ENCODE measurements at regions not wholly inside any gene's neighbourhood (a gene's known extent, or its start where the extent isn't known, plus 50 kb on each side); places are given as distances from the start of the nearest gene placed in this dataset.
A peak's percentile ranks its signal among the peaks of the same experiment; 100 is the strongest.
"Not testable (repeated sequence)": the region's sequence is repeated elsewhere in the genome, so short reads cannot be mapped to it uniquely, and the experiment has no call there.

DNA sequence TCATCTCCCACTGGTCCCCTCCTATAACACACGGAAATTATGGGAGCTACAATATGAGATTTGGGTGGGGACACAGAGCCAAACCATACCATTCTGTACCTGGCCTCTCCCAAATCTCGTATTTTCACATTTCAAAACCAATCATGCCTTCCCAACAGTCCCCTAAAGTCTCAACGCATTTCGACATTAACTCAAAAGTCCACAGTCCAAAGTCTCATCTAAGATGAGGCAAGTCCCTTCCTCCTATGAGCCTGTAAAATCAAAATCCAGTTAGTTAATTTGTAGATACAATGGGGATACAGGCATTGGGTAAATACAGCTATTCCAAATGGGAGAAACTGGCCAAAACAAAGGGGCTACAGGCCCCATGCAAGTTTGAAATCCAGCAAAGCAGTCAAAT lies 441.9 kb downstream of the SH2D1A start:
- H3K9me3 ChIP-seq (ENCODE audit: control insufficient read depth, low read length); intact Hi-C loops (cut with DNase I); H3K4me3 ChIP-seq (ENCODE audit: low read length); H3K27ac ChIP-seq (ENCODE audit: low read length); H3K27me3 ChIP-seq (ENCODE audit: control insufficient read depth, insufficient read depth); H3K4me1 ChIP-seq (ENCODE audit: control insufficient read depth, insufficient read depth, low read length); DNase-seq; ATAC-seq: not testable (repeated sequence)
- WGBS = 75% methylated on average over 4 of the region's 4 CpGs

DNA sequence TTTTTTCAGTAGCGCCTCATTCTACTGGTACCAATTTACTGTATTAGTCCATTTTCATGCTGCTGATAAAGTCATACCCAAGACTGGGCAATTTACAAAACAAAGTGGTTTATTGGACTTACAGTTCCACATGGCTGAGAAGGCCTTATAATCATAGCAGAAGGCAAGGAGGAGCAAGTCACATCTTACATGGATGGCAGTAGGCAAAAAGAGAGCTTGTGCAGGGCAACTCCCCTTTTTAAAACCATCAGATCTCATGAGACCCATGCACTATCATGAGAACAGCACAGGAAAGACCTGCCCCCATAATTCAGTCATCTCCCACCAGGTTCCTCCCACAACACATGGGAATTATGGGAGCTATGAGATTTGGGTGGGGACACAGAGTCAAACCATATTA lies 443.5 kb downstream of the SH2D1A start:
- H3K9me3 ChIP-seq (ENCODE audit: control insufficient read depth, low read length); DNase-seq; intact Hi-C loops (cut with DNase I); H3K27me3 ChIP-seq (ENCODE audit: control insufficient read depth, insufficient read depth); ATAC-seq; H3K4me3 ChIP-seq (ENCODE audit: low read length); H3K27ac ChIP-seq (ENCODE audit: low read length); H3K4me1 ChIP-seq (ENCODE audit: control insufficient read depth, insufficient read depth, low read length): not testable (repeated sequence)
- WGBS = 95% methylated on average over 1 of the region's 1 CpG

DNA sequence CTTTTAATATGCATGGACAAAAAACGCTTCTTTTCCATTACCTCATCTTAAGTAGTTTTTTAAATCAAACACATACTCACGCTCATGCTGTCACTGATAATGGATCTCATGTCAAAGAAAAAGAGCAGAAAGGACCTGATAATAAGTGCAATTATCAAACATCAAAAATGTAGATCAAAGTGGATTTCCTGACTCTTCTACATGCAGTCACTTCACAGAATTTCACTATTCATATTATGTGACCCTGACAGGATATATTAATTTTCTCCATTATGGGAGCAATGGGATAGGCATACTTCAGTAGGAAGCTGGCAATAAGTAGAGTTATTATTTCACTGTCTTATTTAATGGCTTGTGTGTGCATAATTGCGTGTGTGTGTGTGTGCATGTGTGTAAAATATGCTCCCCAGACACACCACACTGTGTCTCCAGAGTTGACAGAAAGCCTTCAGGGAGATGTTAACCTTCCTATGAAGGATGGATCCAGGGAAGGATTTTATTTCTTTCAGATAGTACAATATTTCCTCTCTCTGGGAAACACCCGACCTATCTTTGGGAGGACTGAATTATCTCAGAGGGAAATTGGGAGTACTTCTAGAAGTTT lies 445.2 kb downstream of the SH2D1A start:
- ATAC-seq (no peak), DNase-seq (no peak)
- Histone ChIP-seq H3K4me3 (ENCODE audit: low read length) (no peak overlapping the region), H3K9me3 (ENCODE audit: control insufficient read depth, low read length) (no peaks in the 10 kb centered on the region), H3K4me1 (ENCODE audit: control insufficient read depth, insufficient read depth, low read length) (no peaks in the 10 kb centered on the region), H3K27me3 (ENCODE audit: control insufficient read depth, insufficient read depth) (no peaks in the 10 kb centered on the region), H3K27ac (ENCODE audit: low read length) (no peak overlapping the region)
- intact Hi-C loops (cut with DNase I) = no loop called here
- WGBS = 62% methylated on average over 4 of the region's 4 CpGs

DNA sequence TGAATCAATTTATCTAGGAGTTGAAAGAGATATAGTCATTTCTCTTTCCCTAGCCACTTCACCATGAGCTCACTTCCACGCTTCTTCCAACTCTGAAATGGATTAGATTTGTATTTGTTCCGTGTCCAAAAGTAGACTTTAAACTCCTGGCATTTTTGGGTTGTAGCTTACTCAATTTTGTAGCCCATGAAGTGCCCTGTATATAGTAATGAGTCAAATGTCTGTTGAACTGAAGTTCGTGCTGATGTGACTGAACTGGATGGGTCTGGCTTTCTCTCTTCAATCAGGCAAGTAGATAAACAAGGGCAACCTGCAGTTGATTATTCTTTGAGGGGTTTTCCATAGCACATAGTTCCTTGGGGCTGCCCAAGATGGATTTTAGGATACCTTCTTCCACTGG lies 450.6 kb downstream of the SH2D1A start:
- no peak for DNase-seq
- ATAC-seq = no peak
- 65% methylated on average over 3 of the region's 3 CpGs for WGBS
- Histone ChIP-seq H3K27ac (ENCODE audit: low read length) (no peak overlapping the region), H3K27me3 (ENCODE audit: control insufficient read depth, insufficient read depth) (no peaks in the 10 kb centered on the region), H3K9me3 (ENCODE audit: control insufficient read depth, low read length) (no peaks in the 10 kb centered on the region), H3K4me1 (ENCODE audit: control insufficient read depth, insufficient read depth, low read length) (no peaks in the 10 kb centered on the region), H3K4me3 (ENCODE audit: low read length) (no peak overlapping the region)
- intact Hi-C loops (cut with DNase I) = no loop called here

DNA sequence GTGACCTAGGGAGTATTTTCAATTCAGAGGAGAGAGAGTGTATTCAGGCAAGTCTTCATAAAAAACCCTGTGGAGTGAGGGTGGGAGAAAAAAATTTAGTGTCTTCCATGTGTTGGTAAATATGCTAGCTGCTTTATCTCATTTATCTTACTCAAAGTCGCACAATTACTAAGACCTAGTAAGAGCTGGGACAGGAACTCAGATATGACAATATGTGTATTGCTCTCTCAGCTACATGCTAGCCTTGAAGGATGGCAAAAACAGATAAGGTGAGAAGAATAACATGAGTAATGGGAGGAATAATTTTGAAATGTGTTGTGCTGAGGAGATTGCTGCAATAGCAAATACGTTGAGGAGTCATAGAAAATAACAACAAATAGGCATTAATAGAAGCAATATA lies 458.6 kb downstream of the SH2D1A start:
- no peak overlapping the region for H3K27ac ChIP-seq (ENCODE audit: low read length)
- WGBS = 74% methylated on average over 2 of the region's 2 CpGs
- ATAC-seq = no peak
- H3K4me1 ChIP-seq (ENCODE audit: control insufficient read depth, insufficient read depth, low read length) = no peaks in the 10 kb centered on the region
- intact Hi-C loops (cut with DNase I) = no loop called here
- H3K4me3 ChIP-seq (ENCODE audit: low read length) = no peak overlapping the region
- H3K9me3 ChIP-seq (ENCODE audit: control insufficient read depth, low read length) = no peaks in the 10 kb centered on the region
- no peaks in the 10 kb centered on the region for H3K27me3 ChIP-seq (ENCODE audit: control insufficient read depth, insufficient read depth)
- no peak for DNase-seq

DNA sequence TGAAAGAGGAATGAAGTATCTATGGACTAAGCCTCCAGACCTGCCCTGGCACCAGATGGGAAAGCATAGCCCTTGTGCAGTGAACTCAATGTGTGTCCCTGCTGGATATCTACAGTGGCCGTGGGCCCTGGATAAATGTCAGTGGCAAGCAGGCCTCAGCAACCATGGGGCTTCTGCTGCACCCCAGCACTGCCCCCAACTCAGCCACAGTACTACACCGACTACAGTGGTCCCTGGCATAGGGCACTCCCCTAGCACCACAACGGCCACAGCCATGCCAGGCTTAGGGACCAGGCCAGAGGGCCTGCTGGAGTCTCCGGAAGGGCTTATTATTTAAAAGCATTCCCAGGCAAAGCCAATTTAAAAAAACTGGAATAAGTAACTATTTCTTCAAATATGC lies 459.1 kb downstream of the SH2D1A start:
- Histone ChIP-seq H3K9me3 (ENCODE audit: control insufficient read depth, low read length) (no peaks in the 10 kb centered on the region), H3K27ac (ENCODE audit: low read length) (no peak overlapping the region), H3K4me1 (ENCODE audit: control insufficient read depth, insufficient read depth, low read length) (no peaks in the 10 kb centered on the region), H3K27me3 (ENCODE audit: control insufficient read depth, insufficient read depth) (no peaks in the 10 kb centered on the region), H3K4me3 (ENCODE audit: low read length) (no peak overlapping the region)
- no peak for ATAC-seq
- 80% methylated on average over 4 of the region's 4 CpGs for WGBS
- intact Hi-C loops (cut with DNase I) = no loop called here
- peak in 1 of 3 donors; percentile 35 for DNase-seq

DNA sequence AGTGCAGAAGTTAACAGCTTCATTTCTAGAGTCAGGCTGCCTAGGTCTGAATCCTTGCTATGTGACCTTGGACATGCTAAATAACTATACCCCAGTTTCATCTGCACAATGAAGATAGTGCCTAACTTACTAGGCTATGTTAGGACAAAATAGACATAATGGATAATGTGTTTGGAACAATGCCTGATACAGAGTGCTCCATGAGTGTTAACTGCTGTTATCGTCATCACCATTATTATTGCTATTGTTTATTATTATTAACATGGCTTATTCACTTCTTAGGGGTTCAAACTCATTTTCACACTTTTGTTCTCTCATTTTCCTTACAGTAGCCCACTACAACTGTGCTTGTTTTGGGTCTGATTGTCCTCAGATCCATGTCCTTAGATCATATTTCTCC lies 467.7 kb downstream of the SH2D1A start:
- H3K4me1 ChIP-seq (ENCODE audit: control insufficient read depth, insufficient read depth, low read length) = no peaks in the 10 kb centered on the region
- no peaks in the 10 kb centered on the region for H3K9me3 ChIP-seq (ENCODE audit: control insufficient read depth, low read length)
- no peak overlapping the region for H3K27ac ChIP-seq (ENCODE audit: low read length)
- intact Hi-C loops (cut with DNase I) = no loop called here
- DNase-seq (no peak), ATAC-seq (no peak)
- WGBS = 60% methylated on average over 1 of the region's 1 CpG
- no peaks in the 10 kb centered on the region for H3K27me3 ChIP-seq (ENCODE audit: control insufficient read depth, insufficient read depth)
- no peak overlapping the region for H3K4me3 ChIP-seq (ENCODE audit: low read length)

DNA sequence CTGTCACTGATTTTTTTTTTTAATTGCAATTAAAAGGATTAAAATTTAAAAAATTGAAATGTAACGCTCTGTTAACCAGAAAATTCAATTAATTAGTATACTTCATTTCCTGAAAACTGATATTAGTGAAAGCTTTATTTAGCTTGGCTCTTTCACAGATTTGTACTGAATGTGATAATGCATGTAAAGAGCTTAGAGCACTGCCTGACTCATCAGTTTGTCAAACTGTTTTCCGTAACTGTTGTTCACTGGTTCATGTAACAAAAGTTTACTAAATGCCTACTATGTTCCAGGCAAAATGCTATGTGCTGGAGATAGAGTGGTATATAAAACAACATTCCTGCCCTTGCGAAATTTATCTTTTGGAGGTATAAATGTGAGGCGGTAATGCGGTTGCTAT lies 471.7 kb downstream of the SH2D1A start:
- ATAC-seq (no peak), DNase-seq (no peak)
- intact Hi-C loops (cut with DNase I) = no loop called here
- Histone ChIP-seq H3K27ac (ENCODE audit: low read length) (no peak overlapping the region), H3K4me1 (ENCODE audit: control insufficient read depth, insufficient read depth, low read length) (no peaks in the 10 kb centered on the region), H3K9me3 (ENCODE audit: control insufficient read depth, low read length) (no peaks in the 10 kb centered on the region), H3K27me3 (ENCODE audit: control insufficient read depth, insufficient read depth) (no peaks in the 10 kb centered on the region), H3K4me3 (ENCODE audit: low read length) (no peak overlapping the region)
- 76% methylated on average over 5 of the region's 5 CpGs for WGBS

DNA sequence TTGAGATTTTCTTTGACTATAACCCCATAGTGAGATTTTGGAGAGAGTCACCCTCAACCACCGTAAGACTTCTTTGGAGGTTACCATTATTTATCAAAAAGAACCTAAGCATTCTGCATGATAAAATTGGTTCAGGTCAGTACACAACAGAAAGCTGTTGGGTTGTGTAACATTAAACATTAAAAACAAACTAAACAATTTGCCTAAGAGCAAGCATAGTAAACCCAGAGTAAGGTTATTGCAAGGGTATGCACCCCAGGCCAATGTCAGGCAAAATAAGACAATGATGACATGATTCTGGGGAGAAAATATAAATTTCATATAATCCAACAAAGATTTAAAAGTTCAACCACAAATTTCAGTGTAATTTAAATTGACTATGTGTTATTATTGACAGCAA lies 472.4 kb downstream of the SH2D1A start:
- Histone ChIP-seq H3K4me1 (ENCODE audit: control insufficient read depth, insufficient read depth, low read length) (no peaks in the 10 kb centered on the region), H3K9me3 (ENCODE audit: control insufficient read depth, low read length) (no peaks in the 10 kb centered on the region), H3K4me3 (ENCODE audit: low read length) (no peak overlapping the region), H3K27ac (ENCODE audit: low read length) (no peak overlapping the region), H3K27me3 (ENCODE audit: control insufficient read depth, insufficient read depth) (no peaks in the 10 kb centered on the region)
- intact Hi-C loops (cut with DNase I) = no loop called here
- WGBS = 89% methylated on average over 1 of the region's 1 CpG
- no peak for ATAC-seq
- no peak for DNase-seq

DNA sequence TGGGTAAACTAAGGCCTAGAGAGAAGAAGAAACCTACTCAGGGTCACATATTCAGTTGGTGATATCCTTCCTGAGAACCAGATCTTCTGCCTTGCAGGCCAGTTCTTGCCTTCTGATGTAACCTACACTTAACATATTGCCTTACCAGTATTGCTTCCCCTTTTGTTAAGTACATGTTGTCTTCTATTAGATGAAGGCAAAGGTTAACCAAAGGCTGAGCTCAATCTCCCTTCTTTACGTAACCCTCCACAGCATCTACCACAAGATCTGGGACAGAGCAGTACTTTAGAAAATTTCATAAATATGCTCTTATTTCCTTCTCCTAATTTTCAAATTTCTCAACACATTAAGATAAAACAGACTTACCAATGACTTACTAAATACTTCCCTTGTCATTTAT lies 474.4 kb downstream of the SH2D1A start:
- Histone ChIP-seq H3K27ac (ENCODE audit: low read length) (no peak overlapping the region), H3K4me3 (ENCODE audit: low read length) (no peak overlapping the region), H3K4me1 (ENCODE audit: control insufficient read depth, insufficient read depth, low read length) (no peaks in the 10 kb centered on the region), H3K9me3 (ENCODE audit: control insufficient read depth, low read length) (no peaks in the 10 kb centered on the region), H3K27me3 (ENCODE audit: control insufficient read depth, insufficient read depth) (no peaks in the 10 kb centered on the region)
- ATAC-seq (no peak), DNase-seq (no peak)
- 92% methylated on average over 1 of the region's 1 CpG for WGBS
- intact Hi-C loops (cut with DNase I) = no loop called here

DNA sequence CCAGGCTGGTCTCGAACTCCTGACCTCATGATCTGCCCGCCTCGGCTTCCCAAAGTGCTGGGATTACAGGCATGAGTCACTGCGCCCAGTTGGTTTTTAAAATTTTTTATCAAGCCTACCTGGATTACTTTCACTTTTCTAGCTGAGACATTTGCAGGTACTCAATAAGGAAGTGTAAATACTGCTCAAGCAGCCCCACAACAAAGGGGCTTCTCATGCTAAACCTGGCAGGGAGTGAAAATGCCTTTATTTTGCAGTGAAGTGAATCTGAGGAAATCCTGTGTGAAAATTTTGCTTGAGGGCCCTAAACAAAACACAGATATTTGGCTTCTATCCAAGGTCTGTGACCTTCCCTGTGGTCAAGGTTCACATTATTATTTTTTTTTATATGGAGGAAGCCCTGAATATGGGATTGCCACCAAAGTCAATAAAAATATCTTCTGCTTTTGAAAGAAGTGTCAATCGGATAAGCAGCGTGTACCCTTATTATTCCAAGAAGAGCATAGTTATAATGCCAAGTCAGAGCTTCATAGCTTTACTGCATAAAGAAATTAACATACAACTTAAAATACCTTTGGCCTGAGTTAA lies 481.0 kb downstream of the SH2D1A start:
- no peak for ATAC-seq
- H3K4me3 ChIP-seq (ENCODE audit: low read length) = no peak overlapping the region
- no peaks in the 10 kb centered on the region for H3K4me1 ChIP-seq (ENCODE audit: control insufficient read depth, insufficient read depth, low read length)
- no peak for DNase-seq
- H3K9me3 ChIP-seq (ENCODE audit: control insufficient read depth, low read length) = no peaks in the 10 kb centered on the region
- 75% methylated on average over 6 of the region's 6 CpGs for WGBS
- no peak overlapping the region for H3K27ac ChIP-seq (ENCODE audit: low read length)
- H3K27me3 ChIP-seq (ENCODE audit: control insufficient read depth, insufficient read depth) = no peaks in the 10 kb centered on the region
- intact Hi-C loops (cut with DNase I) = no loop called here

DNA sequence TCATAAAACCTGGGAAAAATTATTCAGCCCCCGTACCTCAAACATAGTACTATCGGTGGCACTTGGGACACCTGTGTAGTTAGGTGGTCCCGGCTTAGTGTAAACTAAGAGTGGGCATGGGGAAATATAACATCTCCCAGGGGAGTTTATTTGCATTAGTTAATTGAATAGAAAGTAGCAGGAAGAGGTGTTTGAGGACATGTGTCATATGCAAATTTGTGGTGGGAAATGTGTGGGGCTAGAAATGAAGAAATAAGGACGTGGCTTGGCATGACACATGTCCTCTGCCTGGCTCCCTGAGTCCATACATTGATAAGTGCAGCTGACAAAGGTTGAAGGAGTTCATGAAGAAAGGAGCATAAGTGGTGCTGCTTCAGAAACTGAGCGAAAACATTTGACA lies 483.6 kb downstream of the SH2D1A start:
- intact Hi-C loops (cut with DNase I) = no loop called here
- Histone ChIP-seq H3K27ac (ENCODE audit: low read length) (no peak overlapping the region), H3K9me3 (ENCODE audit: control insufficient read depth, low read length) (no peaks in the 10 kb centered on the region), H3K4me3 (ENCODE audit: low read length) (no peak overlapping the region), H3K27me3 (ENCODE audit: control insufficient read depth, insufficient read depth) (no peaks in the 10 kb centered on the region), H3K4me1 (ENCODE audit: control insufficient read depth, insufficient read depth, low read length) (no peaks in the 10 kb centered on the region)
- 87% methylated on average over 5 of the region's 5 CpGs for WGBS
- no peak for DNase-seq
- ATAC-seq = no peak
